VCaP (cell line): ENCODE measurements at regions not wholly inside any gene's neighbourhood (a gene's known extent, or its start where the extent isn't known, plus 50 kb on each side); places are given as distances from the start of the nearest gene placed in this dataset.

Experiments
- H3K27ac ChIP-seq: fragments of 450-650 bp; 2 replicates; pipeline ENCODE4 v1.5.1; 2017
- CTCF ChIP-seq: fragments of 450-650 bp; conservative IDR thresholded peaks from 2 replicates; pipeline ENCODE4 v1.5.1; 2017; ENCODE audit warnings: mild to moderate bottlenecking, moderate library complexity

- no peak for TF ChIP-seq CTCF
Measured at GRCh38 chr10:117444497-117445040, 69.3 kb upstream of the PDZD8 start.

GRCh38 chr10:117443686-117444041 lies 68.4 kb upstream of the PDZD8 start:
- no peak for TF ChIP-seq CTCF
- H3K27ac ChIP-seq, result no peak overlapping the region

More at GRCh38 chr10:117444497-117445040, 69.3 kb upstream of the PDZD8 start:
- no peak overlapping the region for H3K27ac ChIP-seq

- H3K27ac ChIP-seq, result no peak overlapping the region
- peak; percentile 76 for TF ChIP-seq CTCF
Measured at GRCh38 chr10:117442944-117443685, 67.9 kb upstream of the PDZD8 start.

DNA sequence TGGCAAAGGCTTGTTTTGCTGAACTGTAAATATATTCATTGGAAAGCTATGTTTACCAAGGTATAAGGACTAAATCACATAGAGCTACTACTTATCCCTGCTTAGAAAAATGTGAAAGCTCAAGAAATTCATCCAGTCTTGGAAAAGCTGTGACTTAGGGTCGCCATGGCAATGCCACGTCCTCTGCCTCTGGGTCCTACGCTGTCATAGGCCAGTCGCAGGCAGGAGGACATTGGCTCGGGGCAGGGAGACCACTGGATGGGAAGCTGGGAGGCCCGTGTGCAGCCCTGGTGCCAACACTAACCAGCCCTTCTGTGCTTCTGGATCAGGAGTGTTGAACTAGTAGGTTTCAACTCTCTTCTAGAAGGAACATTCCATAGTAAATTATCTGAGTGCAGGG lies 67.3 kb upstream of the PDZD8 start:
- H3K27ac ChIP-seq, result no peak overlapping the region
- TF ChIP-seq CTCF, result no peak

DNA sequence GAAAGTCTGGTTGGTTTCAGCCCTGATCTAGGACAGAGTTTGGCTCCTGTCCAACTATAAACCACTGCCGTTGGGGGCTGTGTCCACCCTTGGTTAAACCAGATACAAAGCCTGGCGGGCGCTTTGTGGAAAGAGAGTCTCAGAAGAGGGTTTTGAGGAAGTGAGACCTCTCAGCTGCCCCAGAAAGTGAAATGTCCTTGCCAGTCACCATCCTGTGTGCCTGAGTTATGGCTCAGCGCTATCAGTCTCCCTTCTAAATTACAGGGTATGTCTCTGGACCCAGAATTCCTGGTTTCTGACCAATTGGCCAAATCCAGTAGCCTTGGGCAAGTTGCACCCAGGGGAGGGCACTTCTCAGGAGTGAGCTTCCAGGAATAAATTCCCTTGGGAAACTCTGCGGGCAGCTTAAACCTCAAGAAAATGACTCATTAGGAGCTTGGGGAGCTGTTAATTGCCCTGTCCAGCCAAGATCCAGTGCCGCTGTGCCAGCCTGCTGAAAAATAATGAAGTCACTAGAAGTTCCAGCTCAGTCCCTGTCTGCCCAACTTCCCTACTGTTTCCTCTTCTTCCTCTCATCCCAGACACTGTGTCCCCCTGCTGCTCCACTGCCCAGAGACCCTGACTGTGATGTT lies 66.7 kb upstream of the PDZD8 start:
- TF ChIP-seq CTCF, result no peak
- no peak overlapping the region for H3K27ac ChIP-seq

GRCh38 chr10:117441361-117441760 lies 66.1 kb upstream of the PDZD8 start:
- H3K27ac ChIP-seq, result no peak overlapping the region
- no peak for TF ChIP-seq CTCF

- no peak for TF ChIP-seq CTCF
Measured at GRCh38 chr10:117439243-117439912, 64.1 kb upstream of the PDZD8 start.

More at GRCh38 chr10:117439243-117439912, 64.1 kb upstream of the PDZD8 start:
- H3K27ac ChIP-seq, result no peak overlapping the region
